Upper lobe of left lung (tissue), 4 donors: ENCODE measurements at regions not wholly inside any gene's neighbourhood (a gene's known extent, or its start where the extent isn't known, plus 50 kb on each side); places are given as distances from the start of the nearest gene placed in this dataset.

Source experiments
- CTCF ChIP-seq, 6 experiments: fragments of 450-650 bp in 4 of 6; fragments of 200-600 bp in 2 of 6; sonication (generic) in 2 of 6; IDR thresholded peaks; one replicate each; pipeline ENCODE4 v1.5.1; 2016 to 2019; ENCODE audit warnings: antibody characterized with exemption in 6 of 6
- EP300 ChIP-seq, 4 donors: sonication (generic); formaldehyde crosslinking; IDR thresholded peaks; one replicate each; pipeline ENCODE4 v1.5.1; 2017; ENCODE audit warnings: antibody characterized with exemption in 4 of 4, control low read depth in 2 of 4
- POLR2A ChIP-seq, 4 donors: fragments of 450-650 bp; IDR thresholded peaks; one replicate each; pipeline ENCODE4 v1.5.1; 2016 to 2017; ENCODE audit warnings: antibody characterized with exemption in 4 of 4, mild to moderate bottlenecking in 2 of 4

- no peak for TF ChIP-seq EP300 (IDR thresholded peaks at IDR 0.05)
- TF ChIP-seq CTCF (IDR thresholded peaks at IDR 0.05) = no peak
- TF ChIP-seq POLR2A (IDR thresholded peaks at IDR 0.05) = no peak
These were observed 281.5 kb downstream of the PLPP3 start for GRCh38 chr1:56297904-56298303.
